ENCODE measurements at regions not wholly inside any gene's neighbourhood (a gene's known extent, or its start where the extent isn't known, plus 50 kb on each side); places are given as distances from the start of the nearest gene placed in this dataset.
"Not testable (repeated sequence)": the region's sequence is repeated elsewhere in the genome, so short reads cannot be mapped to it uniquely, and the experiment has no call there.

DNA sequence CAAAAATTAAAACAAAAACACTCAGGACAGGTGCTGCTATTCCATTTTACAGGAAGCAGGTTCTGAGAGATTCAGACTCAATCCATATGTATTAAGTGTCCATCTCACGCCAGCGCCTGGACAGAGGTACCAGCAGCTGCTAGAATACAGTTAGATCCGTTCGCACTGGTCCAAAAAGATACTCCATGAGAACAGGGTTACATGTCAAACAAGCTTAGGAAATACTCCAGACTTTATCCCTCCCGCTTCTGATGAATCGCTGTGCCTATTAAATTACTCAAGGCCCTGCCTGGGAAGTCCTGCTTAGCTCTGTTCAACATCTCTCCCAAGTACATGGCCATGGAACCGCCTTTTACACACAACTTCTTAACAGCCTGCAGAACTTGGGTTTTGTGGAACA, 50.2 kb upstream of the SLC35C1 start:
- no peak for DNase-seq

DNA sequence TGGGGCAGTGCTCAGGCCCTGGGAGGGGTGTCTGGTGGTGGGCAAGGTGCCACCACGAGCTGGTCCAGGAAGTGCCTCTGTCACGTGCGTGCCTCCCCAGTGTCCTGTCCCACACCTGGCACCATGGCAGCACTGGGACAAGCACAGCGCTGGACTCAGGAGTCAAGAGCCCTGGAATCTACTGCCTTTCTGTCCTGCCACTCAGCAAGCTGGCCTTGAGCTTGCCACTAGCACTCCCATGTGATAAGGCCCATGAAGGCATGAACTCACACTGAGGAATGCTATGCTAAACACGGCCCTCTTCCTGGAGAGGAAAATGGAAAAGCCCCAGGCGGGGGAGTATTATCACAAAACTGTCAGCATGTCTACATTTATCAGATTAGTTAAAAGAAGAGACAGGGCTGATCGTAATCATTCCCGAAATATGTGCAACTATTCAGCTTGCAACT, 50.7 kb upstream of the SLC35C1 start:
- no peak for DNase-seq

DNA sequence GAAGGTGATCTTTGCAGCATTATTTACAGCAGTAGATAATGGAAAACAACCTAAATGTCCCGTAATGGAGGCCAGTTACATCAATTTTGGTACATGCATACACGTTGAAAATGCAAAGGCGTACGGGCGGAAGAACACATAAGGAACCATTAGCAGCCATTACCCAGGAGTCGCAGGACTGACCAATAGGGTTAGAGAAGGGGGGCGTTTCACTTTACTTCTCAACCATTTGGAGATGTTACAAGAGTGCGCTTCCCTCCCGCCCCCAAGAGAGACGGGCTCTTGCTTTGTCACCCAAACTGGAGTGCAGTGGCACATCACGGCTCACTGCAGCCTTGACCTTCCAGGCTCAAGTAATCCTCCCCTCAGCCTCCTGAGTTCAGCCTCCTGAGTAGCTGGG, 52.8 kb upstream of the SLC35C1 start:
- no peak for DNase-seq

DNA sequence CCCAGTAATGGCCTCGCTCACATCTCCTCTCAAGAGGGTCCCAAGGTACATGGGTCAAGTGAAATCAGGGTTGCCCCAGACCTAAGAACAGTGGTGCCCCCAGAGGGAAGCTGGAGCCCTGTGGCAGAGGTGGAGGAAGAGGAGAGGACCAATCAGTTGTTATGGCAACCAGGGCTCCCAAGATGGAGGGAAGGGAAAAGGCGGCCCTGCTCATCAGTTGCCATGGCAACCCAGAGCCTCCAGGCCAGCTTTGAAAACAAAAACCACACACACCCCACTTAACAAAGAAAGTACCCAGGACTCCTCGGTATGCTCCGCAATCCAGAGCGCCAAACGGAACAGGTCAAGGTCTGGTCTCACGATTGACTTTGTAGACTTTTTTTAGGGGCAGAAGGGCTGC, 53.5 kb upstream of the SLC35C1 start:
- no peak for DNase-seq

DNA sequence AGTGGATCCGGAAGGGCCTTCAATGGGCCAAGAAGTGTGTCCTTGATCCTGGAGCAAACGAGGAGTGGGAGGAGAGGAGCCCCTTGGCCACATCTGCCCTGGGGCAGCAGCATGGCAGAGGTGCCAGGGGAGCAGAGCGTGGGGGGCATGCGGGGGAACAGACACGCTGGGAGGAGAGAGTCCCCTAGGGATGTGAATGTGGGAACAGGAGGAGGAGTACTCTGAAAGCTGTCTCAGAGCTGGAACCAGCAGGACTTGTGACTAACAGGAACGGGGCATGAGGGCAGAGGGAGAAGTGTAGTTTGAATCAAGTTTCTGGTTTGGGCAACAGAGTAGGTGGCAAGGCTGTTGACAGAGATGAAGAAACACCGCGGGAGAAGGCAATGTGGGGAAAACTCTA, 54.5 kb upstream of the SLC35C1 start:
- DNase-seq, result no peak

DNA sequence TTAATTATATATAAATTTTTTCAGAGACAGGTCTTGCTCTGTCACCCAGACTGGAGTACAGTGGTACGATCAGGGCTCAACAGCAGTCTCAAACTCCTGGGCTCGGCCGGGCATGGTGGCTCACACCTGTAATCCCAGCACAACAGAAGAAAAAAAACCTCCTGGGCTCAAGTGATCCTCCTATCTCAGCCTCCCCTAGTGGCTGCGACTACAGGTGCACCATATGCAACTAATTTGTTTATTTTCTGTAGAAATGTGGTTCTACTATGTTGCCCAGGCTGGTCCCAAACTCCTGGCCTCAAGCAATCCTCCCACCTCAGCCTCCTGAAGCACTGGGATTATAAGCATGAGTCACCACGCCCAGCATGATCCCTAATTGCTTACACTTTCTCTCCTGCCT, 56.1 kb upstream of the SLC35C1 start:
- DNase-seq, result no peak

DNA sequence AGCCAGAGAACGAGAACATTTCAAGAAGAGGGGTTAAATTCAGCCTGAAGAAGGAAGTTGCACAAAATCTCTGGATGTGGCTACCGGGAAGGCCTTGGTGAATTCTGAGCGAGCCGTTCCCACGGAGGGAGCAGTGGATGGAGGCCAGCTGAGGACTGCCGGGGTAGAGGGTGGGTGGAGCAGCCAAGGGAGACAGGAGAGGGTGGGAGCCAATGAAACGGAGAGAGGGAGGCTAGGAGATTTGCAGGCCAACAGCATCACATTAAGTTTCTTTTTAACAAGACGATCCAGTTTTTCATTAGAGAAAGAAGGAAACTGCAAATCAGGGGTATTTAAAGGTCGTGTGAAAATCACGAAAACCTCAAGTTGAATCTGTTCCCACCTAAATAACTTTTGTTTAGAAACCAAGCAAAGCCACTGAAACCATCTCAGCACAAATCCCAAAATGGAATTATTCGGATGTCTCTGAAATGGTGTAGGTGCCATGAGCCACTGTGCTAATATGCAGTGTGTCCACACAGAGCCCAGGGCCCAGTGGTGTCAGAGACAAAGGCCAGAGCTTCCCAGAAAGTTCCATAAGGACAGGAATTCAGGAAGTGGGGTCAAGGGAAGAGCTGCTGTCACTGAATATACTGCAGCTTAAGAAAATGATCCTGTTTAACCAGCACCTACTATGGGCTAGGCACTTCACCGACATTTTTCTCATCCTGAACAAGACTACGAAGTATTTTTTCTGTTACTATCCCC, 59.7 kb upstream of the SLC35C1 start:
- no peak for DNase-seq

DNA sequence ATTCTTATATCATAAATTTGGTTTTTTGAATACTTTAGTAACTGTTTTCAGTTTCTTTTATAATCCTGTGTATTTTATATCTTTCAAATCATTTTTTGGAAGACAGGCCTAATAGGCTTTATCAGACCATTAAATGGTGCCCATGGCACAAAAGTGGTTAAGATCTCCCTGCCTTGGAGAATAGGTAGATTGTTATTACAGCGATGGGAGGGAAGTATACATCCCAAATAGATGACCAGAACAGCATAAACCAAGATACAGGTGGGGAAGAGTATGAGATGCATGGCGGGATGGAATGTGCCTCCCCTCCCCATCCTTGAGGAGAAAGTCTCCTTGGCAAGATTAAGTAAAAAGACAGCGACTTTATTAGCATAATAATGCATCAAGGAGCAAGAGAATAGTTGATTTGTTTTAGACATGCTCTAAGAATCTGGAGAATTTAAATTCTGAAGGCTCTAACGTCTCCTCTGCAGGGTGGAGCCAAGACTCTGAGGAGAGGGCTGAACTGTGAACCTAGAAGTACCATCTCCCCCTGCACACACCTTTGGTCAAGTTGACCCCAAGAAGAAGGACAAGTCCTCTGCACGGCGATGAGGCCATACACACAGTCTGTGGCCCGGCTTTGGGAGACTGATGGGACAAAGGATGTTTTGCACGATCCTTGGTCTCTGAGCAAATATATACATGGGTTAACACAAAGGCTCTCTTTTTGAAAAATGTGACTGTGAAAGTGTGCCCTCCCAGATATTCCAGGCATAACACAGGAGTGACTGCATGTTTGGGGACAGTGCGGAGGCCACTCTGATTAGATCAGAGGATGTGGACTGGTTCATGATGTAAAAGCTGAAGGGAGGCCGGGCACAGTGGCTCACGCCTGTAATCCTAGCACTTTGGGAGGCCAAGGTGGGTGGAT, 61.1 kb upstream of the SLC35C1 start:
- no peak for DNase-seq

DNA sequence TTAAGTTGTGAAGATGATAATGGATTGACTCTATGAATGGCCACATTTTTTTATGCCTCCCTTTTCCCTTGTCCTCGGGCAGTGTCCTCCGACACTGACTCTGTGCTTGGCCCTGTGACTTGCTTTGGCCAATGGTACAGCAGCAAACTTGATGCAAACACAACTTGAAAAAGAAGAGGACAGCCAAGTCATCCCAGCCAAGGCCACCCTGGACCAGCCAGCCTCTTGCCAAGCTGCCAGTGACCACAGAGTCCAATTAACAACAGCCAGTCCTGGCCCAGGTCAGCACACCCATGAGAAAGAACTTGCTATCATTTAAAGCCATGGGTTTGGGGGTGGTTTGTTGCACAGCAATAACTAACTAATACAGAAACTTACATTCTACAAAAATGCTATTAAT, 63.4 kb upstream of the SLC35C1 start:
- DNase-seq, result no peak

DNA sequence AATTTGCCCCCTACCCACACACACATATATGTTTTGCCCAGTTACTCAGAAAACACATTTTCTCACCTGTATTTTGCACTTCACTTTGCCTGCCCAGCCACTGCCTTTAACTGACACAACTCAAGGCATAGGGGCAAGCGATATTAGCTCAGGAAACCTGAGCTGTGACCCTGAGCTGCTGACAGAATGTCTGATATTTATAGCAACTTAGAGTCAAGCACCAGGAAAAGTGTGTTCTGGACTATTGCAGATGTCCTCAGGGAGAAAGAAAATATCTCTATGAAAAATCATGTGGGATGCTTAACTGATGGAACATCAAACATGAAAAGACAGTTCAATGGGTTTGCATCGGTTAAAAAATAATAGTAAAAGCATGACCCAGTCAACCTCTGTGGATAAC, 63.9 kb upstream of the SLC35C1 start:
- no peak for DNase-seq

DNA sequence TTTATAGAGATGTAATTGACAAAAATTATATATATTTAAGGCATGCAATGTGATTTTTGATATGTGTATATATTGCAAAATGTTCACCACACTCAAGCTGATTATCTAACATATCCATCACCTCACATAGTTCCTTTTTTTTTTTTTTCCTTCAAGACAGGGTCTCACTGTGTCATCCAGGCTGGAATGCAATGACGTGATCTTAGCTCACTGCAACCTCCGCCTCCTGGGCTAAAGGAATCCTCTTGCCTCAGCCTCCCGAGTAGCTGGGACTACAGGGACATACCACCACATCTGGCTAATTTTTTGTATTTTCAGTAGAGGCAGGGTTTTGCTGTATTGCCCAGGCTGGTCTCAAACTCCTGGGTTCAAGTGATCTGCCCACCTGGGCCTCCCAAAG, 65.1 kb upstream of the SLC35C1 start:
- no peak for DNase-seq

DNA sequence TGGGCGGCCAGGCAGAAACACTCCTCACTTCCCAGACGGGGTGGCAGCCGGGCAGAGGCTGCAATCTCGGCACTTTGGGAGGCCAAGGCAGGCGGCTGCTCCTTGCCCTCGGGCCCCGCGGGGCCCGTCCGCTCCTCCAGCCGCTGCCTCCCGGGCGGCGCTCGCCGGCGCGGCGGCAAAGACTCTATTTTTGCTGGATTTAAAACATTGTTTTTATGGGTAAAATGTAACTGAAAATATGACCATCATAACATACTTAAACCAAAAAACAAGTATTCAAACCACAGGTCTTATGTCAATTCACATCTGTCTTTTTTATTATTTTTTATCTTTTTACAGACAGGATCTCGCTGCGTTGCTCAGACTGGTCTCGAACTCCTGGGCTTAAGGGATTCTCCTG, 65.9 kb upstream of the SLC35C1 start:
- not testable (repeated sequence) for DNase-seq

DNA sequence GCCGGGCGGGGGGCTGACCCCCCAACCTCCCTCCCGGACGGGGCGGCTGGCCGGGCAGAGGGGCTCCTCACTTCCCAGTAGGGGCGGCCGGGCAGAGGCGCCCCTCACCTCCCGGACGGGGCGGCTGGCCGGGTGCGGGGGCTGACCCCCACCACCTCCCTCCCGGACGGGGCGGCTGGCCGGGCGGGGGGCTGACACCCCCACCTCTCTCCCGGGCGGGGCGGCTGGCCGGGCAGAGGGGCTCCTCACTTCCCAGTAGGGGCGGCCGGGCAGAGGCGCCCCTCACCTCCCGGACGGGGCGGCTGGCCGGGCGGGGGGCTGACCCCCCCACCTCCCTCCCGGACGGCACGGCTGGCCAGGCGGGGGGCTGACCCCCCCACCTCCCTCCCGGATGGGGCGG, 66.8 kb upstream of the SLC35C1 start:
- DNase-seq, result not testable (repeated sequence)

DNA sequence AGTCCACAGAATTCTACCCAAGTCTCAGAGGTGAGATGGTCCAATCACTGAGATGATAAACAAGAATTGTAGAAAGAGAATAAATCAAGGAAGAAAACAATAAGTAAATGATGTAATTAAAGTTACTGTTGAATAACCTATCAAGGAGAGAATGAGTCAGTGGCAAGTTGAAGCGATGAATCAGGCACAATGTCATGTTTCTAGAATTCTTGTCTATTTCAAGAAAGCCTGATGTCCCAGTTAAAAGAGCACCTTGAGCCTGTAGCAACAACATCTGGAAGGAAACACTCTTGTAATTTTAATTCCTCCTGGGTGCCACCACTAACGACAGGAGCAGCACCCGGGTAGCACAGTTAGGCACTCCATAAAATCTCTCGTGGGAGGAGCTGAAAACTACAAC, 67.9 kb upstream of the SLC35C1 start:
- no peak for DNase-seq

DNA sequence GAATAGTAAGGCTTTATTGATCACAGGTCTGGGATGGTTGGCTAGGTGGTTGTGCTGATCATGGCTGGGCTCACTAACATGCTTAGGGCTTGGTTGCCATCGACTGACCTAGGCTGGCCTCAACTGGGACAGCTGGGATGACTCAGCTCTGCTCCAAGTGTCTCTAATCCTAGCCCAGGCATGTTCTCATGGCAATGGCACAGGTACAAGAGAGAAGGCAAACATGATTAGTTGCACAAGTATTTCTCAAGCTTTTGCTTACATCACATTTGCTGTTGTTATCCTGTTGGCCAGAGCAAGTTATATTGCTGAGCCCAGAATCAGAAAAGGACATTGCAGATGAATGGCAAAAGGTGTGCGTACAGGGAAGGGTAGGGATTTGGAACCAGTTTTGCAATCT, 68.5 kb upstream of the SLC35C1 start:
- DNase-seq, result no peak

DNA sequence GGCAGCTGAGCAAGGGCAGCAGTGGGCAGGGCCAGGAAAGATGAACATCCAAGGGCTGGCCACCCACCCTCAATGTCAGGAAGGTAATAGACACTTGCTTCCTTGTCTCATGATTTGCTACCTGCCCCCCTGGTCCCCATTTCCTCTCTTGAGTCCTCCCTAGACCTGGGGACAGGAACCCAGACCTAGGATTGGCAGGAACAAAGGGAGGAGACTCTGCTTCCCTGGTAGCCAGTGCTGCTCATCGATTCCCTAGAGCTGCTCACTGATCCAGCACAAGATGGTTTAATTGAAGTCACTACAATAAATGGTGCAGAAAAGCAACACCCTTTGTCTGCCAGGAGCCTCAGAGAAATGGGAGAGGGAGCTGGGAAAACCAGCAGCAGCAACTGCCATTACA, 67.8 kb upstream of the CHST1 start:
- no peak for DNase-seq

DNA sequence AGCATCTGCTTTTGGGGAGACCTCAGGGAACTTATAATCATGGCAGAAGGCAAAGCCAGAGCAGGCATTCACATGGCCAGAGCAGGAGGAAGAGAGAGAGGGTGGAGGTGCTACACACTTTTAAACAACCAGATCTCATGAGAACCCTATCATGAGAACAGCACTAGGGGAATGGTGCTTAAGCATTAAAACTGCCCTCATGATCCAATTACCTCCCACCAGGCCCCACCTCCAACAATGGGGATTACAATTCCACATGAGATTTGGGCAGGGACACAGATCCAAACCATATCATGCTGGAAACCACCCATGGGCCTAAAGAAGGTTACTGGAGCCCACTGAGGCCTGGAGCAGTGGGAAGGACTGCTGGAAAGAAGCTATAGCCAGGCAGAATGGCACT, 66.9 kb upstream of the CHST1 start:
- no peak for DNase-seq

DNA sequence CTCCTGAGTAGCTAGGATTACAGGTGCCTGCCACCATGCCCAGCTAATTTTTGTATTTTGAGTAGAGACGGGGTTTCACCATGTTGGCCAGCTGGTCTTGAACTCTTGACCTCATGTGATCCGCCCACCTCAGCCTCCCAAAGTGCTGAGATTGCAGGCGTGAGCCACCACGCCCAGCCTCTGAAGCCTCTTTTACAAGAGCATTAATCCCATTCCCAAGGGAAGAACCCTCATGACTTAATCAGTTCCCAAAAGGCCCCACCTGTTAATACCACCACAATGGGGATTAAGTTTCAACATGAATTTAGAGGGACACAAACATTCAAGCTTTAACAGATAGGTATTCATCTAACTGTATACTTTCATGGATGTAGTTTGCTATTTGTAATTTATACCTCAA, 65.7 kb upstream of the CHST1 start:
- DNase-seq, result not testable (repeated sequence)

DNA sequence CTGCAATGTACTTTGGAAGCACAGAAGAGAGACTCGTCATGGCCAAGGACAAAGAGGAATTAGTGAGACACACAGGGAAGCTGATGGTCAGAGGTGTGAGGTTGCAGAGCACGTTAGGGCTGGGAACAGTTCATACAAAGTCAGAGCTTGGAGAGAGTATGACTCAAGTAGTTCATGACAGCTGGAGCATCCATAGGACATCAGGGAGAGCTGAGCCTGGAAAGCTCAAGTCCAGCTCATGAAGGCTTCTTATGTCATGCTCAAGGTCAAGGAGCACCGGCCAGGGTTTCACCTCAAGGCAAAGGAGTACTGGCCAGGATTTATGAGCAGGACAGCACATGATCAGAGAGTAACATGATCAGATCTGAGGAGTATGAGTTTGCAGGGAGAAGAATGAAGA, 64.6 kb upstream of the CHST1 start:
- DNase-seq, result no peak

DNA sequence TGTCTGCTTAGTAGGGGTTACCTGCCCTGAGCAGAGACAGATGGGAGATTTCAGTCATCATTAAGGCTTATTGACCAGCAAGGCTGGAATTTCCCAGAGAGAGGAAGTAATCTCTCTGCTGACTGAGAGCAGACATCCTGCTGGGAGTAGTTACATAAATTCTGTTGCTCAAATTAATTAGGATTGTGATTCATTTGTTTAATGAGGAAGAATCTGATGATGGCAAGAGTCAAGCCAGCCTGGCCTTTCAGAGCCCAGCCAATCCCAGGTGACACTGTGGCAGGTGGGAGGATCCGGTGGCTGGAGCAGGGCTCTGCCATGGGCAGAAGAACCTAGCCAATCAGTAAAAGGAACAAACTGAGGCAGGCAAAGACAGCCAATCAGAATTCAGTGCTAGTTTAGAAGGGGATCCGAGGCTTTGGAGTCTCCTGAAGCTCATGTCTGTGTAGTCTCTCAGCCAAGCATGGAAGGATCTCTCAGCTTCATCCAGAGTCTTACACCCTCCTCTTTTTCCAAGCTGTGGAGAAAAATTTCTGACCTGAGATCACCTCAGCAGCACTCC, 61.2 kb upstream of the CHST1 start:
- no peak for DNase-seq

DNA sequence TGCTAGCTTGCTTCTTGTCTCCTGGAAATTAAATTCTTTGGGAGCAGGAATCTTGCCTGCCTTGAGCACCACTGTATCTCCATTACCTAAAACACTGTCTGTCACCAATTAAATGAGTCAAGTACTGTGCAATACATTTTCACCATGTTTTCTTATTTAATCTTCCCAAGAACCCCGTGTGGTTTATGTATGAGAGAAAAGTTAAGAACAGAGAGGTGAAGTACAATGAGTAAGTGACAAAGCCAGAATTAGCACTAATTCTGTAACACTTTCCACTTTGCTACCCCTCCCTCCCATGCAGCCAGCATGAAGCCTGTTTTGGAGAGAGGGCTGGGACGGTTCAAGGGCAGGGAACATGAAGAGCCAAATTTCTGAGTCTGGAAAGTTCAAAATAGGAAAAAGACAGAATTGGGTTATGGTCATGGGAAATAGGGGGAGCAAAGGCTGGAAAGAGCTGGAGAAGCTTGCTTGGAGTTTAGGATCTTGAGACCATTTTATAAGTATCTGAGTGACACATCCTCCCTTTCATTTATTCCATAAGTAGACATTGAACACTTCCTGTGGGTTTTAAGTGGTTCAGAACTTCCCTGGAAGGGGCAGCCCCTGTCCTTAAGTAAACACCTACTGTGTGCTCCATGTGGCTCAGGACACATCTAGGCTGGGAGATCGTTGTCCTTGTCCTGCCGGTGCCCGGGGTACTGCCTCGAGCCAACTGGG, 60.5 kb upstream of the CHST1 start:
- DNase-seq, result no peak

DNA sequence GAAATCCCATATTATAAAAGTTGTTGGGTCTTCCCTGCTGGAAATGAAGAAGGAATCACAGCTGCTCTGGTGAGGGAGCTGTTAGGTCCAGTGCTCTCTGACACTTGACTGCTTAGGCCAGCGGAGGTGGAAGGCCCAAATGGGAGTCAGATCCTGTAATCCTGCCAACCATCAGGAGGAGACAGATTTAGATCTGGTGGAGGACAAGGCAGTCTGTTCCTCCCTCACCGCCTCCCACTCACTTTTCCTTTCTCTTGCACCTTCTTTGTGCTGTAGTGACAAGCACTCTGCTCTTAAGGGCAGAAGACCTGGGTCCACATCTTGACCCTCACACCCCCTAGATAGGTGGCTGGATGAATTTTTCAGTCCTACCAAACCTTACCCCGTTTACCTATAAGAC, 59.7 kb upstream of the CHST1 start:
- no peak for DNase-seq

DNA sequence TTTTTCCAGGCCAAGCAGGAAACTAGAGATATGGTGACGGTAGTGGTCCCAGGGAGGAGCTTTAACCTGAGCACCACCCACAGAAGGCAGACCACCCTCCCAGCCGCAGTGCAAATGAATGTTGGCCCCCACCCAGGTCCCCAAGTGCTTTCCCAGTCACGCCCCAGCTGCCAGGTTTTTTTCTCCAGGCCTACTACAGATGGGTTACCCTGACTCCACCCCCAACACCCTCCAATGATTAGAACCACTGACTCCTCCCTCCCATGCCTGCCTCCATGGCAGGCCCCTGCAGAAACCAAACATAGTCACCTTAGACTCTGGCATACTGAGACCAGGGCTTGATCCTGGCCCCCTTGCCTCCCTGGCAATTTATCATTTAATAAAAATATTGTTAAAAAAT, 58.7 kb upstream of the CHST1 start:
- DNase-seq, result peak; percentile 27

Measured in NCI-H1105 treated with DMSO at 0.1 percent for 48 hours (cell line).